ENCODE measurements at regions not wholly inside any gene's neighbourhood (a gene's known extent, or its start where the extent isn't known, plus 50 kb on each side); places are given as distances from the start of the nearest gene placed in this dataset.

GRCh38 chr20:51131811-51132210 lies 108.9 kb upstream of the KCNG1 start:
- no peak for TF ChIP-seq RBM17 (IDR thresholded peaks at IDR 0.05; ENCODE audit: borderline replicate concordance, low read depth, low read length)
- no peak for TF ChIP-seq POLR2A (conservative IDR thresholded peaks at IDR 0.05)

Data from K562 (cell line).